ENCODE measurements at regions not wholly inside any gene's neighbourhood (a gene's known extent, or its start where the extent isn't known, plus 50 kb on each side); places are given as distances from the start of the nearest gene placed in this dataset.

DNA sequence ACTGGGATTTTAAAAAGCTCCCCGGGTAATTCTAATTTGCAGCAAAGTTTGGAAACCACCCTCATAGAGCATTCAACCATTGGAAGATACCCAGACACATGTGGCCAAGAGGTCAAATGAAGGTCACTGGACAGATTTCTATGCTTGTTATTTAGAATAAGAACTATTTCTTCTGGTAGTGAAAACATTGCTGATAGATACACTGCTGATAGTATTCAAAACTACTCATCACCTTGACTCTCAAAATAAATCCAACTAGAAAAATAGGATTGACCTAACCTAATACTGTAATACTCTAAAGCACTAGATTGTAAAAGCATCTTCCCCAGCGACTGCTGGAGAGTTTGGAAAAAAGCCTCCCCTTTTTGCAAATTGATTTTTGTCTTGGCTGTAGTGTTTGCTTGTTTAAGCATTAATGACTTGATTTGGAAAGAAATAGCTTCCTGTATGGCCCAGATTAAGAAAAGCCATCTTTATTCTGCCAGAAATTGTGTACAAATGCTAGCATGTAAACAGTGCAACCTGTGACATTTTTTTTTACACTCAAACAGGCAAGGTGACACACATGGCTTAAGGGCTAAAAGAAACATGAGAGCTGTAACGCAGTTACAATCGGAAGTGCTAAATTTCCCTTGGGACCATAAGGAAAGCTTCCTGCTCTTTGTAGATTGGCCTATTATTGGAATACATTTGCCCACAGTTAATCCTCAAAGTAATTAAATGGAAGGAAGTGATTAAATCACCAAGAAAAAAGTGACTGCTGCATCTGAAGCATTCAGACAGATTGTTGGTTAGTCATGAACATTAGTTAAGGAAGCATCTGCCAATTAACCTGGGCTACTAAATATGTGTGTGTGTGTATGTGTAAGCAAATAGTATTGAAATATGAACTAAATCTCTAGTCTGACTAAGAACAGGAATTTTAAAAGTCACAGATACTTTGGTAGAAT, 356.5 kb upstream of the ATP2B1 start:
- no peak for DNase-seq

DNA sequence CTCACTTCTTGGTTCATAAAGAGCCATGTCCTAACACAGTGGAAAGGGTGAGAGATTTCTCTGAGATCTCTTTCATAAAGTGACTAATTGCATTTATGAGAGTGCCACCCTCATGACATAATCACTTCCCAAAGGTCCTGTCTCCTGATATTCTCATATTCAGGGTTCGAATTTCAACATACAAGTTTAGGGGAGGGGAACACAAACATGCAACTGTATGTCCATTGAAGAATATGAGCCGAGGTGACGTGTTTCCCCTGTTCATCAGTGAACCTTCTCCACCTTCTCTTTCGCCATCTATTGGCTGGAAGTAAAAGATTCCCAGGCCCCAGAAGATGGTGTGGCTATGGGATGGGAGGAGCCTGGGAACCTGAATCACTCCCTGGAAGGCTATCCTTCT, 354.2 kb upstream of the ATP2B1 start:
- no peak for DNase-seq

DNA sequence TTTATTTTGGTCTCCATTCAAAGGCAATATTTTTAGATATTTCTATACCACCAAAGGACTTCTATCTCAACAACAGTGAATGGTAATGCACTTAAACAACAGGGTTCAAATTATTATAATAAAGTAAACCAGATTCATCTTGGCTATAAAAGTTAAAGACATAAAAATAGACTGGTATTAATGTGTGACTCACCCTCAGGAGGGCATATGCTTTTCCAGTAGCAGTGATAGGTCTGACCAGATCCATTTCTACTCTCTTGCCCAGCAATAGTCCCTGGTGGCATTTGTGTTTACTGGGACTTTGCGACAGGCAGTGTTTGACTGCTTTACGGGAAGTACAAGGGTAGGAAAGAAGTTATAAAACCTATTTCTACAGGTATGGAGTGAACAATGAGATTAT, 353.2 kb upstream of the ATP2B1 start:
- no peak for DNase-seq

DNA sequence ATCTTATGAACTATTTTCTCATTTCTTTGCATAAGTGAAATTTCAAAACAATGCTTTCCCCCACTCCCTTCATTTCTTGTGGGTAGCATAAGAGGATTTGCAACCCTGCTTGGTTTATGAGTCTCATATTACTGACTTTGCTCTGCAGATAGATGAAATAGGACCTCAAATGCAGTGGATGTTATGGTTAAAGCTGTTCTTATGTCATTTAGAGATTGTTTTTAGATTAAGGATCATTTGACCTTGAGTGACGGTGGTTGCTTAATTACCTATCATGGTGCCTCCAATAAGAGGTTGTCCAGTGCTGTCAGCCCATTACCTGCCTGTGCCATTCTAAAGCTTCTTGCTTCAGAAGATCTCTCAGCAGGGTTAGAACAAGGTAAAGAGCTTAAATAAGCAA, 351.4 kb upstream of the ATP2B1 start:
- DNase-seq, result no peak

DNA sequence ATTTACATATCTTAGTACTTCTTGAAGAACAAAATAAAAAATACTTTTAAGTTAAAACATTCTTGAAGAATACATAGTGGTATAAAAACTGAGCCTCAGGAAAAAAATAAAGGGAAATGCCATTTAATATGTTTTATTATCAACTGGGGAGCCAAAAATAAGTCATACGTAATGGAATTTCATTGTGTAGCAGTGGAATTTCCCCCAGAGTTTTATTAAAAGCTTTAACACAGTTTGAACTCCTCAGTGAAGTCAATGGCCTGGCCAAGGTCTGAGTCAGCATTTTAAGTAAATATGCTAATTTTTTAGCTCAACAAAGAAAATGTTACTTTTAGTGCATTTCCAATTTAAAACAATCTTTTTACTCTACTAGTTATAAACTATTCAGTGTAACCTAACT, 350.1 kb upstream of the ATP2B1 start:
- no peak for DNase-seq

DNA sequence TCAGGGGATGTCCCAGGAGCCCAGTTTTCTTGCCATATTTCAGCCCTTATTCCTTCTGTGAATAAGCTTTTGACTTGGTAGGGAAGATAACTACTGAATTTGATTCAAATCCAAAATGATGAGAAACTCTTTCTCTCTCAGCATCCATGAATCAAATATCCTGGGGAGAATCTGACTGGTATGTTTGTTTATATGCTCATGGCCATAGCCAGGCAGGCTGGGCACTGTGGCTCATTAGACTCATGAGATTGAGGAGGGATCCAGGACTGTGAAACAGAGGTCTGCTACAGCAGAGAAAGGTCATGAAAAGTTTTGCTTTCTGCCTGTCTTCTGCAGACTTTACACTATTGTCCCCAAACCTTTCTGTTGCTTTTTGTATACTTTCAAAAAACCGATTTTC, 346.4 kb upstream of the ATP2B1 start:
- no peak for DNase-seq

DNA sequence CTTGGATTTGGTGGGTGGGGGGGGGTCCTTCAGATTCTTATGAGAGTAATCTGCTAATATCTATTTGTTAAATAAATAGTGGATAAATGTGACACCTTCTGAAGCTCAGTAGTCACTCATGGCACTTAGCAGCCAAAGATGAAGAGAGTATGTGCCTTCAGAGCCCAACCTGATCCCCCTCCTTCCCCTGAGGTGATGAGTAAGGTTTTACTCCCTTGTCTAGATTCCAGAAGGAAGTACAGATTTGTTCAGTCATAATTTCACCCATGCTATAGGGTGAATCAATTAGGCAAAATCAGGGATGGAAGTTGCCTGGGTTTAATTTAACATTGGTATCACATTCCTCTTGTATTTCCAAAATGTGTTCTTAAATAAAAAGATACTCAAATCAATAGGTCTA, 340.3 kb upstream of the ATP2B1 start:
- DNase-seq, result no peak

DNA sequence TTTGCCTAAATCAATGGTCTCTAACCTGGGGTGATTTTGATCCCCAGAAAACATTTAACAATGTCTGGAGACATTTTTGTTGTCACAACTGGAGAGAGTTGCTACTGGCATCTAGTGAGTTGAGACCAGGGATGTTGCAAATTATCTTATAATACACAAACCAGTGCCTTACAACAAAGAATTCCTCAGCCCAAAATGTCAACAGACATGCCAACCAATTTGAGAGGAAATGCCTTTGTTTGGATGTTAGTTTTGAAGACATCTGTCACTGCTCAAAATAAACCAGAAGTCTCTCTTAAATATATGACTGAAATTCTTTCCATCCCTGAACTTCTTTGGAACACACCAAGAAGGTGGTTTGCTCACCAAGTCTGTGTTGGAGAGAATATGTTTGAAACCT, 336.9 kb upstream of the ATP2B1 start:
- no peak for DNase-seq

DNA sequence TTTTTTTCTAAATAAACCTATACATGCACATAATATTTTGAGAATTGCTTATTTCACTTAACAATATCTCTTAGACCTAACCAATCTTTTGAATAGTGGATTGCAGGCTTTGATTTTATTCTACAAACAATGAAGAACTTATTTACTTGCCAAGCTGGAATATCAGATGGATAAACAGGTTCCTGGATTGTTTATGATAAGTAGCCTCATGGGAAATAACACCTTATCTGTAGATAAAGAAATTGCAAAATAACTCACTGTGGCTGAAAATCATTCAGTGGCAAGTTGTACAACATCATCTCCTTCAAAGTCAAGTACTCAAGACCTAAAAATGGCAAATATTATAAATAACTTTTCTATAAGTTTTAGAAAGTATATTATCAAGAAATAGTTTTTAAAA, 335.4 kb upstream of the ATP2B1 start:
- no peak for DNase-seq

DNA sequence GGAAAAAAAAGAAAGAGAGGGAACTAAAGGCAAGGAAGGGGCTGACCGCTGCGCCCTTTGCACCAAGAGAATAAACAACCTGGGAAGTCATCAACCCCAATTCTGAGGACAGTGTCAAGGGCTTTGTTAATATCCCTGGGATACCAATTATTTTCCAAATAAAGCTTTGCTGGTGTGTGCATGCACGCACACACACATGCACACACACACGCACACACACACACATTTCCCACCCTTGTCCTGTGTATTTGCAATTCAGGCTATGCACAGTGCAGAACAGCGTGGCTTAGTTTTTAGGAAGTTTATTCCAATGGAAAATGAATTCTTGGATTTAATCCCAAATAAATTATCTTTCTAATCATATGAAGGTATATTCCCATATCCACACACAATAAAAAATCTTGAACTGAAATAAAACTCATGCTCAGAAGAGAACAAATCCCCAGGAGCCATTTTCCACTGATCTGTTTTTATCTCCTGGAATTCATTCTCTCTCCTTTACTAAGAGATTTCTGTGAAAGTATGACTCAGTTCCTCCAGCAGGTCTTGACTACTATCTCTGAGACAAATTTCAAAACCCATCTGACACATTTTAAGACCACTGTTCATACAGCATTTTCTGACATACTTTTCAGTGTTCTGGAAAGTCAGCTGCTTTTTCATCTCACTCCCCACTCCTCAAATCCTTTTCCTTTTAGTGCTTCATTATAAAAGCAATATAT, 334.4 kb upstream of the ATP2B1 start:
- no peak for DNase-seq

DNA sequence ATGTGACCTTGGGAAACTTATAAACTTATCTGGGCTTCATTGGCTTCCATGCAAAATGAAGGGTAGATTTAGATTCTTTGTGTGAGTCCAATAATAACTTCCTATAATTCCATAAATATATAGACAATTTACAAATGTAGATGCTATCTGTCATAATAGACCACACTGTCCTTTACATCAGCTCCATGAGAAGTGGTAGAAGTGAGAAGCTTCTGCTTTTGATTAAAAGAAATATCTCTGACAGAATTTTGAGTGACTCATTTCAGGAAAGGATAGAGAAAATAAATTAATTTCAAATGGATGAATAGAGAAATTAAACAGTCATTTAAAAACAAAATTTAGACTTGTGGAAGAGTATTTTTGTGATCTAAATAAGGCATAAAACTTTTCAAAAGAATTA, 329.7 kb upstream of the ATP2B1 start:
- no peak for DNase-seq

DNA sequence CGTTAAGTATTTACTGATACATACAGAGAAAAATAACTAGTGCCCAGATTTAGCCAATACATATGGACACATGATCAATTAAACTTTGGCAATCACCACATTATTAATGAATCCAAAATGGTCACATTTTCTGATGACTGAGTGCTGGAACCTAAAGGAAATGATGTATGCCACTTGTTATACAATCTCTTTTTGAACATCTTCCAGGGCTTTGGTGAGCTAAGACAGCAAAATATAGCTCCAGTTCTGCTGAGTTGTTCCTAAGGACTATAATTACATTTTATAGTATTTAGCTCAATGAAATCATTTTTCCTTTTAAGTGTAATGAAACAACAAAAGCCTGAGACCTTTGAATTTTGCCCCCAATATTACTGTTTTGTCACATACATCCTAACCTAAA, 329.1 kb upstream of the ATP2B1 start:
- DNase-seq, result no peak

DNA sequence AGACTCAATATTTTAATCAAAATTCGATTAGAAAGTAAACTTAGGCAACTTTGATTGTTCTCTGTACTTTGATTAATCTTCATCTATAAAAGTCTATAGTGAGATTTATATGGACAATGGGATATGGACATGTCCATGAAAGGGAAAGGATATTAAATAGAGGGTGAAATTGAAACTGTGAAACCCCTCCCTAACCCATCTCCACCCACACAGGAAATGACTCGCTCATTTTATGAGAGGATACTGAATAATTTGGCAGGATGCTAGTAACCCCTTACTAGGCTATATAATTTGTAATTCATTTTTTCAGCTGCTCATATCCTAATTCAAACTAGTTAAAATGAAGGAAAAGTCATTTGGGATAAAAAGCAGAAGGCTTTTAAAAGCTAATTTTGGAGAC, 328.0 kb upstream of the ATP2B1 start:
- DNase-seq, result no peak

DNA sequence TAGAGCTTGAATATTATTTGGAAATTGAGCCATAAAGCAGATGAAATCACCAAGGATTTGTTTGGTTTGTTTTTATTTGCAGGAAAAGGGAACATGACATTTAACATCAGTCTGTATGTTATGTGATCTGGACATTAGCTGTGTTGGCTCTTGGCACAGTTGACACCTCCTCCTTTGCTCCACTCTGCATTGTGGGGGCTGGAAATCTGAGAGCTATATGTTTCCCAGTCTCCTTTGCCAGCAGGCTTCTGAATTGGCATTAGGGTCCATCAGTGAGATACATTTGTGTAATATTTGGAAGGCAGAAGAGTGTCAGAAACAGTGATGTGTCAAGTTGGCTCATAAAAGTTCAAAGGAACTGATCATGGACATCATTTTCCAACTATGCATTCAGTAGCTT, 322.1 kb upstream of the ATP2B1 start:
- no peak for DNase-seq

DNA sequence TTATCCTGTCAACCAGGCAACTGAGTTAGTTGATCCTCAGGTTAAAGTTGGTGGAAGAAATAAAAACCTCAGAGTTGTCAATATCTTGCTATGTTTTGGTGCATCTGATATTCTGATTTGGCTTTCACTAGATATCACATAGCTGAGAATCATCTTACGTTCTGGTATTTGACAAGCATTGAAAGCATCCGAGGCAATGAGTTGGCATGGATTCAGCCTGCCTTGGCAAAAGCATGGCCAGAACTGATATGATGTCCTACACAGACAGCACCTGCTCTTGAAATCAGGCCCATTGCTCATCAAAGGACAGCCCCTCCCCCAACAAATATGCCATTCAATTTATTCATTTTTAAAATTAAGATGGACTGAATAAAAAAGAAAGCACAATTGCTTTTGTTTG, 320.7 kb upstream of the ATP2B1 start:
- no peak for DNase-seq

DNA sequence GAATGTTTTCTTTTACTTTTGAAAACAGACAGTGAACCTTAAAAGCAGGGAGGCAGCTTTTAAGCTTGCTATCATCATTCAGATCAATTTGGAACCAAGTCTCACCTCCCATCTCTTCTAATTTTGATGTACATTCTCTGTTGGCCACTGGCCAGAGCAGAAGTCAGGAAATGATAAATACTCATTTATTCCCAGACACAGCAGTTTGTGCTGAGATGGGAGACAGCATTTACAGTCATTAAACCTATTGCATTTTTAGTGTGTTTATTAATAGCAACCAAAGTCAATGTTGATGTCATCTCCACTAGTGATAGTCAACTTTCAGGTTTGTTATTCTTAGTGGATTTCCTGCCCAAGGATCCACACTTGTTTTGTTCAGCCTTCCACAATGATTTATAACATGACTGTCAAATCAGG, 320.0 kb upstream of the ATP2B1 start:
- no peak for DNase-seq

DNA sequence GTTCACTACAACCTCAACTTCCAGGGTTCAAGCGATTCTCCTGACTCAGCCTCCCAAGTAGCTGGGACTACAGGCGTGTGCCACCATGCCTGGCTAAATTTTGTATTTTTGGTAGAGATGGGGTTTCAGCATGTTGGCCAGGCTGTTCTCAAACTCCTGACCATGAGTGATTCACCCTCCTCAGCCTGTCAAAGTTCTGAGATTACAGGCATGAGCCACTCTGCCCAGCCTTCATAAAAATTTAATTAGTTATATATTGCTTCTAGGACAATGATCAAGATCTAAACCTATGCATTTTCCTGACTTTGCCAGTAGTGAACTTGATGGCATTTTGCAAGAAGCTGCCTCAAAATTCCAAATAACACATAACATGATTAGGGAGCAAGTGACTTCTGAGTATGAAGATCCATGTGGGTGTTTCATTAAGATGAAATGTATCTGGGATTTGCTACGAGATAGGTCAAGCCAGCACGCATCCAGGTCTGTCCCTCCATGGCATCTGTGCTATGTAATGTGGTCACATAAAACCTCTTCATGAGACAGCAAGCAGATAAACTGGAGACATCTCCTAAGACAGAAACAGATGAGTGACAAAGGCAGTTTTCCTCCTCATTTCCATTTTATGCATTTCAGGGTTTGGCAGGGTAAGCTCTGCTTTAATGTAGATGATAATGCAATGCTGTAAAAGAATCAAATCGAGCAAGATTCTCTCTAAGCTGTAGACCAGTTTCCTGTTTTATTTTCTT, 319.4 kb upstream of the ATP2B1 start:
- DNase-seq, result no peak

DNA sequence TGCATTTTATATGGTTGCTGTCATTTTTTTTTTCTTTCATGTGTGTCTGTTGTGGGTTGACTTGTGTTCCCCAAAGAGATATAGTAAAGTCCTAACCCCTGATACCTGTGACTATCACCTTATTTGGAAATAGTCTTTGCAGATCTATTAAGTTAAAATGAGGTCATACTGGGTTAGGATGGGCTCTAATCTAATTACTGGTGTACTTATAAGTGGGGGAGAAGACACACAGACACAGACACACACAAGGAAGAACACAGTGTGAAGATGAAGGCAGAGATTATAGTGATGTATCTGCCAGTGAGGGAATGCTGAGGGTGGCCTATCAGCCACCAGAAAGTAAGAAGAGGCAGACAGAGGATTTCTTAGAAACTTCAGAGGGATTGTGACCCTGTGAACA, 318.4 kb upstream of the ATP2B1 start:
- DNase-seq, result no peak

DNA sequence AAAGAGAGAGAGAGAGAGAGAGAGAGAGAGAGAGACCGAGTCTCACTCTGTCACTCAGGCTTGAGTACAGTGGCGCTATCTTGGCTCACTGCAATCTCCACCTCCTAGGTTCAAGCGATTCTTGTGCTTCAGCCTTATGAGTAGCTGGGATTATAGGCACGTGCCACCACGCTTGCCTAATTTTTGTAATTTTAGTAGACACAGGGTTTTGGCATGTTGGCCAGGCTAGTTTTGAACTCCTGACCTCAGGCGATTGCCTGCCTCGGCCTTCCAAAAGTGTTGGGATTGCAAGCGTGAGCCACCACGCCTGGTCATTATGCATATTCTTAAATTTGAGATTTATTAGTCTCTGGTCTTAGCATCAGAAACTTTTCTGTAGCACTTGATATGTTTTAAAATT, 317.9 kb upstream of the ATP2B1 start:
- DNase-seq, result no peak

DNA sequence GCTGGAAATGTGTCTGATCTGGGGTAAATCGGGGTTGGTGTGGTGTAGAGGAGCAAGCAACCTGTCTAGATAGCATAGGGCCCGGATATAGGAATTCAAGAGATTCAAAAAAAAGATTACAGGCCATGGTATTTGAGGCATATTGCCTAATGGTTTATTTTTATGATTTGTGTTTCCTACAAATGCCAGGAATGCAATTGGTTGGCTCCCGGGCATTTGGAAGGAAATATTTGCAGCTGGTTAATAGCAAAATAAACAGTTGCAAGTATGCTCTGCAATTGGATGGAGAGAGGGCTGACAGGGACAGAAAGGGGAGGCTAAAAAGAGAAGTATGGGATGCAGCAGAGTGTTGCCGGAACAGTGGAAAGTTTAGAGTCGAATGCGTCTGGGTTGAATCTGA, 315.6 kb upstream of the ATP2B1 start:
- DNase-seq, result no peak

DNA sequence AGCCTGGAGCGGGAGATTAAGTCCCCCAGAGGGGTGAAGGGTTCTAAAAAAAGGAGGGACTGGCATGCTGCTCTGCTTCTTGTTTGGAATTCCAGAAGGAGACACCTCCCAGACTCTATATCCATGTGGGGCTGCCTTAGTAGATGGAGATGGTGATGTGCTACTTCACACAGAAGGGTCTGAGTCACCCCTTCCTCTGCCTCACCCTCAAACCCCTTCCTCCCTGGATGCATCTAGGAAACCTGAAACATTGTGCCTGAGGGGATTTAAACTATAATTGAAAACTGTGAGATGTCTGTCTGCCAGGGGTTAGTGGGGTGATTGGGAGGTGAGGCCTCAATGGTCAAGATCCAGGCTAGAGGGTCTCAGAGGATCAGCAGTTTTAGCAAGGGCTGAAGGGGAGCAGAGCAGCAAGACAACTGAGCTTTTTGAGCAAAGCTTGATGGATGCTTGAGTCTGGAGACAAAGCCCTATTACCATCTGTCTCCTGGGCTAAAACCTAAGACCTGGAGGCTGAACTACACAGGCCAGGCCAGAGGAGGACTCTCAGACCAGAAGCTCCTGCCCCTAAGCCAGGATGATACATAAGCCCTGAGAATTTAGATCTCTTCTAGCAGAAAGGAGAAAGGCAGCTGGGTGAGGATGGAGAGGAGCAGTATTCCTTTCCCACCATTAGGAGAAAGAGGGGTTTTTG, 314.7 kb upstream of the ATP2B1 start:
- no peak for DNase-seq

DNA sequence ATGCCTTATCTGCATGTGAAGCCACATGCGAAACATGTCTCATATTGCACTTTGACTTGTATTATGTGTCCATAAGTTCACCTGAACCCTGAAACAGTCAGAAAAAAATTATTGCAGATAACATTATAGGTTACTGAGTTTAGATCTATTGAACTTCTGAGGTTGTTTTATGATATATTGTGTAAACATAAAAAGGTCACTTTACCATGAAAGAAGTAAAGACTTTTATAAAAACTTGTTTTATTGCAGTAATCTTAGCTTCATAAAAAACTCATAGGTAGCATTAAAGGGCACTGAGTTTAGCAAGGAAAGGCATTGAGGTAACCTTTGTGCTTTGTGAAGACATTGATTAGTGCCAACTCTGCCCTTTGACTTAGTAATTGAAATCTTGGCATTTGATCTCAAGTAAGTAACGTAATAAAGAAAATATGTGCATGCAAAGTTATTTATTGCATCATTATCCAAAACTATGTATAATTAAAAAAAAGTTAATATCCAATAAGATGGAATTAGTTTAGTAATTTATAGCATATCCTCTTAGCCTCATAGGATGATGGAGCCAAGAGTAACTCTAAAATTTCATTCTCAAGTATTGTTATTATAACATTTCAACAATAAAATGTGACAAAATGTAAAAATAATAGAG, 313.3 kb upstream of the ATP2B1 start:
- DNase-seq, result no peak

DNA sequence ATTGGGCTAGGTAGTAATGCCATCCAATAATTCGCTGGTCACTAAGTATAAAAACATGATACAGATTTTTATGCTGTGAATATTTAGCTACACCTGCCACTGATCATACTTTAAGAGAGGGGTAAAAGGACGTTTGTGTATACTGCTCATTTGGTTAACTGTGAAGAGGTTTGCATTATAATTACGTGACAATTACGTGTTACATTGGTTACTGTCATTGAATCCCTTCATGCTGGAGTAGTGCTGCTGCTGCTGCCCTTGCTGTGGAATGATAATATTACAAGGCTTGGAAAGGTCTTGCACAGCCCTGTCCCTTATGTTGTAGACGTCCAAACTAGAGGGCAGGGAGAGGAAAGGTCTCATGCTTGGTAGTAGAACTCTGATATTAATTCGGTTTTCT, 312.2 kb upstream of the ATP2B1 start:
- DNase-seq, result no peak

Data from NCI-H2029 (cell line).